Esophagus muscularis mucosa (tissue), 4 donors: ENCODE measurements at regions not wholly inside any gene's neighbourhood (a gene's known extent, or its start where the extent isn't known, plus 50 kb on each side); places are given as distances from the start of the nearest gene placed in this dataset.
A peak's percentile ranks its signal among the peaks of the same experiment; 100 is the strongest.

Source experiments
- DNase-seq: peaks from one replicate; pipeline ENCODE4 v3.0.0-alpha.2; 2017; ENCODE audit errors: extremely low spot score
- H3K27ac ChIP-seq, 4 donors: fragments of 200-600 bp; sonication (generic); replicated peaks in 1 of 4; 1 replicate in 3 of 4; 2 replicates in 1 of 4; pipeline ENCODE4 v1.5.1; 2016 to 2019; ENCODE audit warnings: mild to moderate bottlenecking in 1 of 4
- H3K27me3 ChIP-seq, 4 donors: fragments of 200-600 bp; sonication (generic); one replicate each; pipeline versions ENCODE4 v1.5.1 to v1.6.0; 2016 to 2019
- H3K36me3 ChIP-seq, 4 donors: fragments of 200-600 bp; sonication (generic); one replicate each; pipeline ENCODE4 v1.5.1; 2016 to 2019
- H3K4me1 ChIP-seq, 4 donors: fragments of 200-600 bp; sonication (generic); one replicate each; pipeline ENCODE4 v1.5.1; 2016 to 2019
- H3K4me3 ChIP-seq, 4 donors: fragments of 200-600 bp; sonication (generic); 1 replicate in 2 of 4; 2 replicates in 2 of 4; pipeline ENCODE4 v1.5.1; 2016 to 2019; ENCODE audit warnings: mild to moderate bottlenecking in 4 of 4, moderate library complexity in 1 of 4
- H3K9me3 ChIP-seq, 4 donors: fragments of 200-600 bp; sonication (generic); 1 replicate in 3 of 4; 2 replicates in 1 of 4; pipeline ENCODE4 v1.5.1; 2016 to 2019
- CTCF ChIP-seq, 3 experiments: fragments of 200-600 bp in 2 of 3; fragments of 450-650 bp in 1 of 3; sonication (generic) in 2 of 3; IDR thresholded peaks; one replicate each; pipeline ENCODE4 v1.5.1; 2017 to 2019; ENCODE audit warnings: antibody characterized with exemption in 3 of 3, mild to moderate bottlenecking in 2 of 3, moderate library complexity in 1 of 3
- EP300 ChIP-seq: sonication (generic); formaldehyde crosslinking; IDR thresholded peaks from one replicate; pipeline ENCODE4 v1.6.1; 2017; ENCODE audit warnings: antibody characterized with exemption
- POLR2A ChIP-seq: fragments of 450-650 bp; IDR thresholded peaks from one replicate; pipeline ENCODE4 v1.6.1; 2017; ENCODE audit warnings: antibody characterized with exemption, moderate library complexity, mild to moderate bottlenecking, low read depth
- POLR2AphosphoS5 ChIP-seq, 2 donors: sonication (generic); formaldehyde crosslinking; IDR thresholded peaks; one replicate each; pipeline ENCODE4 v1.6.1; 2017; ENCODE audit warnings: antibody characterized with exemption in 2 of 2
- WGBS: methylation state at CpG from one replicate; pipeline ENCODE4 v1.1.5; 2018; 5-methylcytosine and 5-hydroxymethylcytosine counted together
- intact Hi-C: fragments of 100-400 bp; cut with DNase I; formaldehyde crosslinking; loops from one replicate; pipeline ENCODE4 v1.15.1; 2023

GRCh38 chr1:228903434-228904071 lies 168.3 kb downstream of the RHOU start:
- intact Hi-C loops: loop anchor here (5.0 to 10.0 kb wide), 2 partner anchors 101 to 169 kb away; partner anchors contain the start of gene RHOU
- peaks cover 0 to 5% (median 0%) of the 10 kb centered on the region in 4 donors for H3K9me3 ChIP-seq
- DNase-seq: peak; percentile 79
- H3K4me3 ChIP-seq: peak overlapping the region in 2 of 4 donors; percentile 3 to 8
- WGBS: 62% methylated on average over 9 of the region's 9 CpGs
- peak overlapping the region; percentile 62 to 80 (median 70) for H3K27ac ChIP-seq
- TF ChIP-seq POLR2A (no peak), CTCF (IDR thresholded peaks at IDR 0.05) (no peak), POLR2AphosphoS5 (IDR thresholded peaks at IDR 0.05) (no peak), EP300 (no peak)
- H3K27me3 ChIP-seq: no peaks in the 10 kb centered on the region
- H3K4me1 ChIP-seq: peaks cover 9 to 51% (median 47%) of the 10 kb centered on the region in 4 donors
- H3K36me3 ChIP-seq: no peaks in the 10 kb centered on the region

GRCh38 chr1:228904222-228904621 lies 168.9 kb downstream of the RHOU start:
- H3K27me3 ChIP-seq: no peaks in the 10 kb centered on the region
- intact Hi-C loops: loop anchor here (5.0 to 10.0 kb wide), 2 partner anchors 102 to 169 kb away; partner anchors contain the start of gene RHOU
- DNase-seq: no peak
- no peak for TF ChIP-seq POLR2A
- TF ChIP-seq CTCF (IDR thresholded peaks at IDR 0.05): no peak
- TF ChIP-seq POLR2AphosphoS5 (IDR thresholded peaks at IDR 0.05): no peak
- TF ChIP-seq EP300: no peak
- 98% methylated on average over 4 of the region's 4 CpGs for WGBS
- no peak overlapping the region for H3K4me3 ChIP-seq
- H3K36me3 ChIP-seq: no peaks in the 10 kb centered on the region
- peaks cover 9 to 51% (median 47%) of the 10 kb centered on the region in 4 donors for H3K4me1 ChIP-seq
- H3K27ac ChIP-seq: no peak overlapping the region
- H3K9me3 ChIP-seq: peaks cover 0 to 7% (median 0%) of the 10 kb centered on the region in 4 donors

- Histone ChIP-seq H3K36me3 (no peaks in the 10 kb centered on the region), H3K27ac (no peak overlapping the region), H3K27me3 (no peaks in the 10 kb centered on the region), H3K4me1 (peaks cover 9 to 38% (median 36%) of the 10 kb centered on the region in 4 donors), H3K4me3 (no peak overlapping the region), H3K9me3 (peaks cover 0 to 7% (median 0%) of the 10 kb centered on the region in 4 donors)
- intact Hi-C loops: loop anchor here (10.0 kb wide), 1 partner anchor 171 kb away; the partner anchor contains the start of gene RHOU
- WGBS: 100% methylated on average over 2 of the region's 2 CpGs
- no peak for DNase-seq
- no peak for TF ChIP-seq EP300
- TF ChIP-seq POLR2A: no peak
- TF ChIP-seq POLR2AphosphoS5 (IDR thresholded peaks at IDR 0.05): no peak
- no peak for TF ChIP-seq CTCF (IDR thresholded peaks at IDR 0.05)
Measured at GRCh38 chr1:228905701-228906101, 170.4 kb downstream of the RHOU start.

GRCh38 chr1:228906223-228906860 lies 171.1 kb downstream of the RHOU start:
- intact Hi-C loops: loop anchor here (10.0 kb wide), 1 partner anchor 172 kb away; the partner anchor contains the start of gene RHOU

More at GRCh38 chr1:228906223-228906860, 171.1 kb downstream of the RHOU start:
- no peak for TF ChIP-seq EP300
- H3K27me3 ChIP-seq: no peaks in the 10 kb centered on the region
- H3K9me3 ChIP-seq: peaks cover 0 to 7% (median 0%) of the 10 kb centered on the region in 4 donors
- H3K36me3 ChIP-seq: no peaks in the 10 kb centered on the region
- H3K4me1 ChIP-seq: peaks cover 9 to 32% (median 29%) of the 10 kb centered on the region in 4 donors
- H3K27ac ChIP-seq: no peak overlapping the region
- peak; percentile 66 for DNase-seq
- H3K4me3 ChIP-seq: no peak overlapping the region
- WGBS: 94% methylated on average over 10 of the region's 10 CpGs
